ENCODE measurements at regions not wholly inside any gene's neighbourhood (a gene's known extent, or its start where the extent isn't known, plus 50 kb on each side); places are given as distances from the start of the nearest gene placed in this dataset.

DNA sequence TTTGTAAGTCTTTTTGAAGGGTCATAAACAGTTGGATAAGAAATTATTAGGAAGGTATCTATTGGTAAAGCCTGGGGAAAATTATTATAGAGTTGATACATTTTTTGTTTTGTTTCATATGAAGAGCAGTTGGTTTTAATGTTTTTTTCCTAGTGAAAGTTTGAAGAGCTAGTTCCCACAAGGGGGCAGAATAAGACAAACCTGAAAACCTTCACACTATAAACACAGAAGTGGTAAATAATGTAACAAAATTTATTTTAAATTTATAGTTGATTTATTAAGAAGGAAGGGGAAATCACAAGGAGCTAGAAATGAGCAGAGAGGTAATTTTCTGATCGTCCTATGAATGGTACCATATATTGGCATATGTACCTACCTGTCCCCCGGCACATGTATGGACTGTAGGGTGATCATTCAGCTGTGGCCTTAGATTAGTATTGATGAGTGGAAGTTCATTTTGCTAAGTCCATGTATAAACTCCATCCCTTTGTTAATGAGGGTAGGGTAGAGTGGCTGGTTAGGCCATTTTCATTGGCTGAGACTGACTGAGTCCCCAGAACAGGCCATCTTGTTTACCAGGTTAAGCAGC lies 116.3 kb downstream of the TANC2 start:
- TF ChIP-seq AR (CRISPR knock-in tag; IDR thresholded peaks at IDR 0.05) (no peak), CTCF (IDR thresholded peaks at IDR 0.05) (no peak), GABPB1 (CRISPR knock-in tag; IDR thresholded peaks at IDR 0.05) (no peak), FOXJ3 (CRISPR knock-in tag; IDR thresholded peaks at IDR 0.05; ENCODE audit: borderline replicate concordance) (no peak), IRF2 (CRISPR knock-in tag; IDR thresholded peaks at IDR 0.05; ENCODE audit: borderline replicate concordance, low read depth) (no peak)
- TF ChIP-seq, protein P1, sequence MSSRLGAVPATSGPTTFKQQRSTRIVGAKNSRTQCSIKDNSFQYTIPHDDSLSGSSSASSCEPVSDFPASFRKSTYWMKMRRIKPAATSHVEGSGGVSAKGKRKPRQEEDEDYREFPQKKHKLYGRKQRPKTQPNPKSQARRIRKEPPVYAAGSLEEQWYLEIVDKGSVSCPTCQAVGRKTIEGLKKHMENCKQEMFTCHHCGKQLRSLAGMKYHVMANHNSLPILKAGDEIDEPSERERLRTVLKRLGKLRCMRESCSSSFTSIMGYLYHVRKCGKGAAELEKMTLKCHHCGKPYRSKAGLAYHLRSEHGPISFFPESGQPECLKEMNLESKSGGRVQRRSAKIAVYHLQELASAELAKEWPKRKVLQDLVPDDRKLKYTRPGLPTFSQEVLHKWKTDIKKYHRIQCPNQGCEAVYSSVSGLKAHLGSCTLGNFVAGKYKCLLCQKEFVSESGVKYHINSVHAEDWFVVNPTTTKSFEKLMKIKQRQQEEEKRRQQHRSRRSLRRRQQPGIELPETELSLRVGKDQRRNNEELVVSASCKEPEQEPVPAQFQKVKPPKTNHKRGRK (CRISPR knock-in tag; IDR thresholded peaks at IDR 0.05; ENCODE audit: borderline replicate concordance), result no peak
- TF ChIP-seq, protein P2, sequence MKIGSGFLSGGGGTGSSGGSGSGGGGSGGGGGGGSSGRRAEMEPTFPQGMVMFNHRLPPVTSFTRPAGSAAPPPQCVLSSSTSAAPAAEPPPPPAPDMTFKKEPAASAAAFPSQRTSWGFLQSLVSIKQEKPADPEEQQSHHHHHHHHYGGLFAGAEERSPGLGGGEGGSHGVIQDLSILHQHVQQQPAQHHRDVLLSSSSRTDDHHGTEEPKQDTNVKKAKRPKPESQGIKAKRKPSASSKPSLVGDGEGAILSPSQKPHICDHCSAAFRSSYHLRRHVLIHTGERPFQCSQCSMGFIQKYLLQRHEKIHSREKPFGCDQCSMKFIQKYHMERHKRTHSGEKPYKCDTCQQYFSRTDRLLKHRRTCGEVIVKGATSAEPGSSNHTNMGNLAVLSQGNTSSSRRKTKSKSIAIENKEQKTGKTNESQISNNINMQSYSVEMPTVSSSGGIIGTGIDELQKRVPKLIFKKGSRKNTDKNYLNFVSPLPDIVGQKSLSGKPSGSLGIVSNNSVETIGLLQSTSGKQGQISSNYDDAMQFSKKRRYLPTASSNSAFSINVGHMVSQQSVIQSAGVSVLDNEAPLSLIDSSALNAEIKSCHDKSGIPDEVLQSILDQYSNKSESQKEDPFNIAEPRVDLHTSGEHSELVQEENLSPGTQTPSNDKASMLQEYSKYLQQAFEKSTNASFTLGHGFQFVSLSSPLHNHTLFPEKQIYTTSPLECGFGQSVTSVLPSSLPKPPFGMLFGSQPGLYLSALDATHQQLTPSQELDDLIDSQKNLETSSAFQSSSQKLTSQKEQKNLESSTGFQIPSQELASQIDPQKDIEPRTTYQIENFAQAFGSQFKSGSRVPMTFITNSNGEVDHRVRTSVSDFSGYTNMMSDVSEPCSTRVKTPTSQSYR (CRISPR knock-in tag; IDR thresholded peaks at IDR 0.05), result no peak
- TF ChIP-seq, protein P3, sequence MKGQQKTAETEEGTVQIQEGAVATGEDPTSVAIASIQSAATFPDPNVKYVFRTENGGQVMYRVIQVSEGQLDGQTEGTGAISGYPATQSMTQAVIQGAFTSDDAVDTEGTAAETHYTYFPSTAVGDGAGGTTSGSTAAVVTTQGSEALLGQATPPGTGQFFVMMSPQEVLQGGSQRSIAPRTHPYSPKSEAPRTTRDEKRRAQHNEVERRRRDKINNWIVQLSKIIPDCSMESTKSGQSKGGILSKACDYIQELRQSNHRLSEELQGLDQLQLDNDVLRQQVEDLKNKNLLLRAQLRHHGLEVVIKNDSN (CRISPR knock-in tag; IDR thresholded peaks at IDR 0.05), result no peak

All from WTC11 (cell line).